Effector memory CD4-positive, alpha-beta T cell (primary cell): ENCODE measurements at regions not wholly inside any gene's neighbourhood (a gene's known extent, or its start where the extent isn't known, plus 50 kb on each side); places are given as distances from the start of the nearest gene placed in this dataset.

ENCODE experiments used
- DNase-seq, 3 donors: peaks; one replicate each; pipeline ENCODE4 v3.0.0-alpha.2; 2020
- H3K27ac ChIP-seq: 2 replicates; pipeline ENCODE4 v1.7.0; 2013; ENCODE audit warnings: mild to moderate bottlenecking, low read length, moderate library complexity; ENCODE audit not compliant: insufficient read depth, poor library complexity, severe bottlenecking
- H3K27me3 ChIP-seq: replicated peaks from 2 replicates; pipeline ENCODE4 v1.7.0; 2013; ENCODE audit warnings: mild to moderate bottlenecking, low read length; ENCODE audit not compliant: insufficient read depth, control insufficient read depth, poor library complexity, severe bottlenecking
- H3K36me3 ChIP-seq: 2 replicates; pipeline ENCODE4 v1.7.0; 2013; ENCODE audit warnings: mild to moderate bottlenecking, low read length, moderate library complexity; ENCODE audit not compliant: control insufficient read depth, insufficient read depth
- H3K4me1 ChIP-seq: 2 replicates; pipeline ENCODE4 v1.7.0; 2013; ENCODE audit warnings: low read length, mild to moderate bottlenecking; ENCODE audit not compliant: control insufficient read depth, insufficient read depth, poor library complexity, severe bottlenecking
- H3K4me3 ChIP-seq: 2 replicates; pipeline ENCODE4 v1.7.0; 2013; ENCODE audit warnings: low read length, low read depth, mild to moderate bottlenecking; ENCODE audit not compliant: insufficient read depth, poor library complexity, severe bottlenecking
- H3K9me3 ChIP-seq: 2 replicates; pipeline ENCODE4 v1.7.0; 2013; ENCODE audit warnings: mild to moderate bottlenecking, low read length, moderate library complexity; ENCODE audit not compliant: control insufficient read depth

- no peaks in the 10 kb centered on the region for H3K27me3 ChIP-seq
- H3K9me3 ChIP-seq, result no peaks in the 10 kb centered on the region
- DNase-seq, result no peak
- H3K4me3 ChIP-seq, result no peak overlapping the region
- no peaks in the 10 kb centered on the region for H3K4me1 ChIP-seq
- no peak overlapping the region for H3K27ac ChIP-seq
- H3K36me3 ChIP-seq, result no peaks in the 10 kb centered on the region
Observed at GRCh38 chr2:12141618-12142258, 395.3 kb downstream of the LPIN1 start.

- H3K36me3 ChIP-seq, result no peaks in the 10 kb centered on the region
- H3K27me3 ChIP-seq, result no peaks in the 10 kb centered on the region
- no peaks in the 10 kb centered on the region for H3K4me1 ChIP-seq
- H3K9me3 ChIP-seq, result no peaks in the 10 kb centered on the region
- DNase-seq, result no peak
- H3K4me3 ChIP-seq, result no peak overlapping the region
- no peak overlapping the region for H3K27ac ChIP-seq
Observed at GRCh38 chr2:12151716-12152115, 405.3 kb downstream of the LPIN1 start.

GRCh38 chr2:12152888-12153287 is 406.5 kb downstream of the LPIN1 start:
- Histone ChIP-seq H3K27me3 (no peaks in the 10 kb centered on the region), H3K4me3 (no peak overlapping the region), H3K4me1 (no peaks in the 10 kb centered on the region), H3K9me3 (no peaks in the 10 kb centered on the region), H3K27ac (no peak overlapping the region), H3K36me3 (no peaks in the 10 kb centered on the region)
- DNase-seq, result no peak

GRCh38 chr2:12155303-12156051 is 409.0 kb downstream of the LPIN1 start:
- Histone ChIP-seq H3K36me3 (no peaks in the 10 kb centered on the region), H3K27ac (no peak overlapping the region), H3K4me1 (no peaks in the 10 kb centered on the region), H3K4me3 (no peak overlapping the region), H3K9me3 (no peaks in the 10 kb centered on the region), H3K27me3 (no peaks in the 10 kb centered on the region)
- DNase-seq, result no peak

- no peak for DNase-seq
- H3K27me3 ChIP-seq, result no peaks in the 10 kb centered on the region
- no peak overlapping the region for H3K27ac ChIP-seq
- no peaks in the 10 kb centered on the region for H3K4me1 ChIP-seq
- H3K4me3 ChIP-seq, result no peak overlapping the region
- H3K36me3 ChIP-seq, result no peaks in the 10 kb centered on the region
- H3K9me3 ChIP-seq, result no peaks in the 10 kb centered on the region
Observed at GRCh38 chr2:12156349-12156748, 409.9 kb downstream of the LPIN1 start.

- Histone ChIP-seq H3K27me3 (no peaks in the 10 kb centered on the region), H3K4me3 (no peak overlapping the region), H3K4me1 (no peaks in the 10 kb centered on the region), H3K36me3 (no peaks in the 10 kb centered on the region), H3K9me3 (no peaks in the 10 kb centered on the region), H3K27ac (no peak overlapping the region)
- no peak for DNase-seq
Observed at GRCh38 chr2:12161085-12161484, 414.7 kb downstream of the LPIN1 start.

- Histone ChIP-seq H3K27ac (no peak overlapping the region), H3K4me3 (no peak overlapping the region), H3K9me3 (no peaks in the 10 kb centered on the region), H3K4me1 (no peaks in the 10 kb centered on the region), H3K36me3 (no peaks in the 10 kb centered on the region), H3K27me3 (no peaks in the 10 kb centered on the region)
- no peak for DNase-seq
Observed at GRCh38 chr2:12162269-12163247, 416.1 kb downstream of the LPIN1 start.

GRCh38 chr2:12163866-12164265 is 417.4 kb downstream of the LPIN1 start:
- no peak for DNase-seq
- no peak overlapping the region for H3K4me3 ChIP-seq

GRCh38 chr2:12164689-12165088 is 418.3 kb downstream of the LPIN1 start:
- H3K9me3 ChIP-seq, result no peaks in the 10 kb centered on the region
- peaks cover 2% of the 10 kb centered on the region for H3K4me1 ChIP-seq
- no peak for DNase-seq
- no peaks in the 10 kb centered on the region for H3K36me3 ChIP-seq
- H3K27me3 ChIP-seq, result no peaks in the 10 kb centered on the region
- no peak overlapping the region for H3K27ac ChIP-seq
- no peak overlapping the region for H3K4me3 ChIP-seq

More at GRCh38 chr2:12163866-12164265, 417.4 kb downstream of the LPIN1 start:
- Histone ChIP-seq H3K36me3 (no peaks in the 10 kb centered on the region), H3K9me3 (no peaks in the 10 kb centered on the region), H3K27ac (no peak overlapping the region), H3K4me1 (no peaks in the 10 kb centered on the region), H3K27me3 (no peaks in the 10 kb centered on the region)
